Kidney (tissue), 13 donors: ENCODE measurements at regions not wholly inside any gene's neighbourhood (a gene's known extent, or its start where the extent isn't known, plus 50 kb on each side); places are given as distances from the start of the nearest gene placed in this dataset.
"Not testable (repeated sequence)": the region's sequence is repeated elsewhere in the genome, so short reads cannot be mapped to it uniquely, and the experiment has no call there.

Source experiments
- DNase-seq, 5 donors: peaks; one replicate each; pipeline ENCODE4 v3.0.0-alpha.2; 2013 to 2020
- FAIRE-seq: peaks from 2 replicates; lab custom pipeline; 2012; peaks lifted over from hg19 to GRCh38; lab: Jason Lieb, UNC
- H3K27ac ChIP-seq, 2 donors: one replicate each; pipeline ENCODE4 v1.7.0; 2013; ENCODE audit warnings: low read depth in 2 of 2, low read length in 2 of 2, inconsistent platforms in 1 of 2
- H3K27me3 ChIP-seq: one replicate; pipeline ENCODE4 v1.7.1; 2013; ENCODE audit warnings: low read length, inconsistent platforms; ENCODE audit not compliant: control insufficient read depth, insufficient read depth
- H3K36me3 ChIP-seq, 3 donors: one replicate each; pipeline versions ENCODE4 v1.7.0 to v1.7.1; 2013; ENCODE audit warnings: low read length in 3 of 3, control low read depth in 1 of 3, inconsistent platforms in 1 of 3; ENCODE audit not compliant: insufficient read depth in 3 of 3, control insufficient read depth in 2 of 3
- H3K4me1 ChIP-seq, 3 donors: one replicate each; pipeline versions ENCODE4 v1.7.0 to v1.7.1; 2013; ENCODE audit warnings: low read length in 3 of 3, inconsistent platforms in 1 of 3, low read depth in 1 of 3; ENCODE audit not compliant: control insufficient read depth in 2 of 3, insufficient read depth in 2 of 3
- H3K4me3 ChIP-seq, 3 donors: one replicate each; pipeline versions ENCODE4 v1.7.0 to v1.8.1; 2013; ENCODE audit warnings: low read length in 3 of 3, control low read depth in 1 of 3, inconsistent platforms in 1 of 3
- H3K9ac ChIP-seq, 3 donors: one replicate each; pipeline versions ENCODE4 v1.7.0 to v1.7.1; 2013; ENCODE audit warnings: low read length in 3 of 3, control low read depth in 1 of 3, inconsistent platforms in 1 of 3
- H3K9me3 ChIP-seq, 3 donors: one replicate each; pipeline versions ENCODE4 v1.7.0 to v1.7.1; 2013; ENCODE audit warnings: low read length in 3 of 3, control low read depth in 1 of 3, inconsistent platforms in 1 of 3; ENCODE audit not compliant: control insufficient read depth in 2 of 3, insufficient read depth in 1 of 3
- CTCF ChIP-seq: IDR thresholded peaks from 3 replicates; pipeline ENCODE4 v1.5.1; 2012; ENCODE audit warnings: mild to moderate bottlenecking, moderate library complexity, borderline replicate concordance; ENCODE audit not compliant: insufficient read depth; ENCODE audit errors: extremely low read depth
- intact Hi-C: fragments of 100-400 bp; cut with DNase I; formaldehyde crosslinking; loops from one replicate; pipeline ENCODE4 v1.11.1; 2022
- donor health status: control.
- donor health status: control.
- donor health status: control.
- donor health status: control.
- donor health status: control.
- donor health status: DM: yes; HTN: yes; CAD: no.
- donor health status: Normal renal cell carcinoma (clear cell type).

- H3K27ac ChIP-seq, H3K9me3 ChIP-seq, H3K36me3 ChIP-seq, H3K9ac ChIP-seq, H3K4me1 ChIP-seq, H3K27me3 ChIP-seq, H3K4me3 ChIP-seq, DNase-seq, intact Hi-C loops, FAIRE-seq: not testable (repeated sequence)
Observed at GRCh38 chr1:100803280-100803679, 83.7 kb downstream of the VCAM1 start.

- H3K4me1 ChIP-seq: no peaks in the 10 kb centered on the region
- TF ChIP-seq CTCF: no peak
- intact Hi-C loops: no loop called here
- FAIRE-seq: no peak
- H3K4me3 ChIP-seq: no peak overlapping the region
- no peak overlapping the region for H3K27ac ChIP-seq
- H3K9me3 ChIP-seq: no peaks in the 10 kb centered on the region
- no peak overlapping the region for H3K9ac ChIP-seq
- DNase-seq: no peak
- no peaks in the 10 kb centered on the region for H3K36me3 ChIP-seq
- no peaks in the 10 kb centered on the region for H3K27me3 ChIP-seq
Observed at GRCh38 chr1:100806601-100807000, 87.1 kb downstream of the VCAM1 start.

GRCh38 chr1:100810360-100810759, 84.3 kb downstream of the EXTL2 start:
- FAIRE-seq (no peak), DNase-seq (no peak)
- Histone ChIP-seq H3K4me1 (no peaks in the 10 kb centered on the region), H3K36me3 (no peaks in the 10 kb centered on the region), H3K9ac (no peak overlapping the region), H3K27me3 (no peaks in the 10 kb centered on the region), H3K27ac (no peak overlapping the region), H3K4me3 (no peak overlapping the region), H3K9me3 (no peaks in the 10 kb centered on the region)
- intact Hi-C loops: no loop called here
- no peak for TF ChIP-seq CTCF

GRCh38 chr1:100811808-100812207, 82.8 kb downstream of the EXTL2 start:
- Histone ChIP-seq H3K9ac (no peak overlapping the region), H3K9me3 (no peaks in the 10 kb centered on the region), H3K27ac (no peak overlapping the region), H3K4me3 (no peak overlapping the region), H3K4me1 (no peaks in the 10 kb centered on the region), H3K27me3 (no peaks in the 10 kb centered on the region), H3K36me3 (no peaks in the 10 kb centered on the region)
- FAIRE-seq: no peak
- no peak for TF ChIP-seq CTCF
- no peak for DNase-seq
- intact Hi-C loops: no loop called here

- H3K36me3 ChIP-seq, H3K9me3 ChIP-seq, H3K9ac ChIP-seq, intact Hi-C loops, H3K27me3 ChIP-seq, H3K4me1 ChIP-seq, H3K4me3 ChIP-seq, DNase-seq, H3K27ac ChIP-seq, FAIRE-seq: not testable (repeated sequence)
Observed at GRCh38 chr1:100814938-100815337, 79.7 kb downstream of the EXTL2 start.
